GM23338 (cell line): ENCODE measurements at regions not wholly inside any gene's neighbourhood (a gene's known extent, or its start where the extent isn't known, plus 50 kb on each side); places are given as distances from the start of the nearest gene placed in this dataset.

Source experiments
- ATAC-seq: fragments of 200-7000 bp; cut with Tn5 transposase; 3 replicates; pipeline ENCODE4 v1.9.1; 2020
- DNase-seq: peaks from one replicate; pipeline ENCODE4 v3.0.0-alpha.2; 2015; ENCODE audit warnings: low spot score
- H2AFZ ChIP-seq: fragments of 200-600 bp; sonication (generic); 2 replicates; pipeline ENCODE4 v1.8.0; 2016; ENCODE audit warnings: antibody characterized with exemption, mild to moderate bottlenecking, moderate library complexity
- H3F3A ChIP-seq: fragments of 200-600 bp; sonication (generic); replicated peaks from 2 replicates; pipeline ENCODE4 v1.8.0; 2017; ENCODE audit warnings: antibody characterized with exemption, mixed run types, low read depth
- H3K27ac ChIP-seq: fragments of 200-600 bp; sonication (generic); 2 replicates; pipeline ENCODE4 v1.6.1; 2016; ENCODE audit warnings: low read depth
- H3K27me3 ChIP-seq: fragments of 200-600 bp; sonication (generic); 2 replicates; pipeline ENCODE4 v1.8.0; 2016; ENCODE audit warnings: mild to moderate bottlenecking, mixed run types, moderate library complexity; ENCODE audit not compliant: insufficient read depth
- H3K36me3 ChIP-seq: fragments of 200-600 bp; sonication (generic); 2 replicates; pipeline ENCODE4 v1.8.0; 2016; ENCODE audit warnings: mild to moderate bottlenecking; ENCODE audit not compliant: insufficient read depth
- H3K4me1 ChIP-seq: fragments of 200-600 bp; sonication (generic); 2 replicates; pipeline ENCODE4 v1.8.0; 2016; ENCODE audit warnings: mild to moderate bottlenecking, moderate library complexity; ENCODE audit not compliant: insufficient read depth
- H3K4me2 ChIP-seq: fragments of 200-600 bp; sonication (generic); 2 replicates; pipeline ENCODE4 v1.7.1; 2017; ENCODE audit warnings: mixed run types
- H3K4me3 ChIP-seq: fragments of 200-600 bp; sonication (generic); 2 replicates; pipeline ENCODE4 v1.6.1; 2016; ENCODE audit warnings: mixed run types
- H3K79me2 ChIP-seq: fragments of 200-600 bp; sonication (generic); replicated peaks from 2 replicates; pipeline ENCODE4 v1.8.0; 2017; ENCODE audit warnings: mild to moderate bottlenecking; ENCODE audit not compliant: insufficient read depth
- H3K9me2 ChIP-seq: fragments of 200-600 bp; sonication (generic); 2 replicates; pipeline ENCODE4 v1.8.0; 2017; ENCODE audit not compliant: insufficient read depth
- H4K20me1 ChIP-seq: fragments of 200-600 bp; sonication (generic); replicated peaks from 2 replicates; pipeline ENCODE4 v1.8.0; 2017; ENCODE audit warnings: mild to moderate bottlenecking; ENCODE audit not compliant: insufficient read depth
- H3K27ac Mint-ChIP-seq: 2 replicates; pipeline ENCODE4 v1.8.0; 2020; ENCODE audit warnings: inconsistent platforms, mild to moderate bottlenecking, moderate library complexity, mixed read lengths
- H3K27me3 Mint-ChIP-seq: 3 replicates; pipeline ENCODE4 v1.8.0; 2022; ENCODE audit warnings: low read depth, mild to moderate bottlenecking, moderate library complexity, mixed read lengths, inconsistent platforms; ENCODE audit not compliant: insufficient read depth, poor library complexity
- H3K36me3 Mint-ChIP-seq: 3 replicates; pipeline ENCODE4 v1.8.0; 2021; ENCODE audit warnings: low read depth, mild to moderate bottlenecking, inconsistent platforms, moderate library complexity, mixed read lengths
- H3K4me1 Mint-ChIP-seq: 3 replicates; pipeline ENCODE4 v1.8.0; 2020; ENCODE audit warnings: mild to moderate bottlenecking, inconsistent platforms, mixed read lengths
- H3K4me3 Mint-ChIP-seq: 3 replicates; pipeline ENCODE4 v1.8.0; 2021; ENCODE audit warnings: moderate library complexity, mild to moderate bottlenecking, inconsistent platforms, mixed read lengths
- H3K9me3 Mint-ChIP-seq: 3 replicates; pipeline ENCODE4 v1.8.0; 2020; ENCODE audit warnings: moderate library complexity, mild to moderate bottlenecking, inconsistent platforms, mixed read lengths
- CREB1 ChIP-seq: fragments of 250-450 bp; sonication (Bioruptor Pico); IDR thresholded peaks from 2 replicates; pipeline ENCODE4 v1.5.0; 2020; ENCODE audit warnings: low read depth, mild to moderate bottlenecking, moderate library complexity
- EZH2 ChIP-seq: fragments of 200-600 bp; sonication (generic); IDR thresholded peaks from one replicate; pipeline ENCODE4 v1.8.0; 2017; ENCODE audit warnings: antibody characterized with exemption, mild to moderate bottlenecking, low read depth; ENCODE audit not compliant: unreplicated experiment
- EZH2phosphoT487 ChIP-seq: fragments of 200-600 bp; sonication (generic); IDR thresholded peaks from one replicate; pipeline ENCODE4 v1.8.1; 2018; ENCODE audit warnings: antibody characterized with exemption; ENCODE audit not compliant: unreplicated experiment
- JUNB ChIP-seq: IDR thresholded peaks from one replicate; pipeline ENCODE4 v1.6.1; 2016; ENCODE audit warnings: antibody characterized with exemption; ENCODE audit not compliant: unreplicated experiment
- NANOG ChIP-seq: IDR thresholded peaks from 2 replicates; pipeline ENCODE4 v1.6.1; 2016; ENCODE audit warnings: antibody characterized with exemption, borderline replicate concordance
- POLR2AphosphoS5 ChIP-seq: IDR thresholded peaks from 2 replicates; pipeline ENCODE4 v1.6.1; 2016; ENCODE audit warnings: antibody characterized with exemption, low read depth
- STAT1 ChIP-seq: IDR thresholded peaks from one replicate; pipeline ENCODE4 v1.6.1; 2016; ENCODE audit warnings: antibody characterized with exemption; ENCODE audit not compliant: unreplicated experiment
- ZNF114 ChIP-seq: fragments of 250-450 bp; sonication (Bioruptor Pico); IDR thresholded peaks from 2 replicates; pipeline ENCODE4 v1.5.0; 2020; ENCODE audit warnings: mild to moderate bottlenecking, moderate library complexity
- ZNF331 ChIP-seq: fragments of 250-450 bp; sonication (Bioruptor Pico); IDR thresholded peaks from 2 replicates; pipeline ENCODE4 v1.5.0; 2020; ENCODE audit warnings: low read depth, mild to moderate bottlenecking, moderate library complexity
- TF ChIP-seq, protein P1 (sequence below): fragments of 250-450 bp; sonication (Bioruptor Pico); IDR thresholded peaks from 2 replicates; pipeline ENCODE4 v1.5.0; 2020; ENCODE audit warnings: mild to moderate bottlenecking, moderate library complexity
- TF ChIP-seq, protein P2 (sequence below), 2 experiments: fragments of 200-600 bp in 1 of 2; sonication (generic) in 1 of 2; conservative IDR thresholded peaks; 2 replicates each; pipeline versions ENCODE4 v1.5.1 to v1.6.1; 2016 to 2017; ENCODE audit warnings: antibody characterized with exemption in 2 of 2, low read depth in 2 of 2, mild to moderate bottlenecking in 2 of 2, moderate library complexity in 1 of 2
- TF ChIP-seq, protein P3 (sequence below): IDR thresholded peaks from 2 replicates; pipeline ENCODE4 v1.6.1; 2016; ENCODE audit warnings: antibody characterized with exemption
- TF ChIP-seq, protein P4 (sequence below): IDR thresholded peaks from one replicate; pipeline ENCODE4 v1.6.1; 2018; ENCODE audit warnings: antibody characterized with exemption; ENCODE audit not compliant: unreplicated experiment

DNA sequence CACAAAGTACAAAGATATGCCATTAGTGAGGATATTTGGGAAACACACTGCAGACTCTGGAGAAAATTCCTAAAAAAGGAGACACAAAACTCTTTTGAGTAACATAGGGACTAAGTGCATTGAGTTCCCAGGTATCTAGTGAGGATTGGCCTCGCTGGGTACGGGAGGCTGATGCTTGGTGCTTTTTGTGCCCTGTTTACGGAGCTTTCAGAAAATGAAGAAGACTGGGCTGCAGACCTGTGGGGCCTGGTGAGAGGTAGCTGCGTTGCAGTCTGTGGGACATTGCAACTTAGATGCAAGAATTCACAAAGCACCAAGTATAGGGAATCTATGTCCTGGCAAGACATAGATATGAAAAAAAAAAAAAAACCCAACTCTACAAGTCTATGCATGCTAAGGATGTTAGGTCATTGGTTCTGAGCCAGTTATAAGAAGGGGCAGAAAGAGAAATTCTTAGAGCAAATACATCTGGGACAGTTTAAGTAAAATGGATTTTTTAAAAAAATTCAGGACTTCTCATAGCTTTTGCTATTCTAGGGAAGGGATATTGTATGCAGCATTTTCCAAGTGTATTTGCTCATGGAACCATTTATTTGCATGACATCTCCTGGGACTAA lies 156.0 kb downstream of the SLC4A3 start:
- no peak for ATAC-seq
- no peak for DNase-seq
- H3K9me2 ChIP-seq, result 0 out of 2 replicates have a peak, but pooled peaks cover 8% of the 10 kb centered on the region
- H3K4me2 ChIP-seq, result no peak overlapping the region
- H3K4me3 ChIP-seq, result no peak overlapping the region
- Mint-ChIP-seq H3K4me3 (no peak overlapping the region), H3K27ac (no peak overlapping the region), H3K27me3 (no peaks in the 10 kb centered on the region), H3K36me3 (no peaks in the 10 kb centered on the region), H3K4me1 (no peaks in the 10 kb centered on the region), H3K9me3 (no peaks in the 10 kb centered on the region)
- no peaks in the 10 kb centered on the region for H4K20me1 ChIP-seq
- H3K4me1 ChIP-seq, result no peaks in the 10 kb centered on the region
- TF ChIP-seq EZH2 (no peak), ZNF331 (CRISPR knock-in tag) (no peak), POLR2AphosphoS5 (no peak), EZH2phosphoT487 (no peak), NANOG (no peak), CREB1 (CRISPR knock-in tag) (no peak), STAT1 (no peak), JUNB (no peak), ZNF114 (CRISPR knock-in tag) (no peak)
- TF ChIP-seq, protein P1, sequence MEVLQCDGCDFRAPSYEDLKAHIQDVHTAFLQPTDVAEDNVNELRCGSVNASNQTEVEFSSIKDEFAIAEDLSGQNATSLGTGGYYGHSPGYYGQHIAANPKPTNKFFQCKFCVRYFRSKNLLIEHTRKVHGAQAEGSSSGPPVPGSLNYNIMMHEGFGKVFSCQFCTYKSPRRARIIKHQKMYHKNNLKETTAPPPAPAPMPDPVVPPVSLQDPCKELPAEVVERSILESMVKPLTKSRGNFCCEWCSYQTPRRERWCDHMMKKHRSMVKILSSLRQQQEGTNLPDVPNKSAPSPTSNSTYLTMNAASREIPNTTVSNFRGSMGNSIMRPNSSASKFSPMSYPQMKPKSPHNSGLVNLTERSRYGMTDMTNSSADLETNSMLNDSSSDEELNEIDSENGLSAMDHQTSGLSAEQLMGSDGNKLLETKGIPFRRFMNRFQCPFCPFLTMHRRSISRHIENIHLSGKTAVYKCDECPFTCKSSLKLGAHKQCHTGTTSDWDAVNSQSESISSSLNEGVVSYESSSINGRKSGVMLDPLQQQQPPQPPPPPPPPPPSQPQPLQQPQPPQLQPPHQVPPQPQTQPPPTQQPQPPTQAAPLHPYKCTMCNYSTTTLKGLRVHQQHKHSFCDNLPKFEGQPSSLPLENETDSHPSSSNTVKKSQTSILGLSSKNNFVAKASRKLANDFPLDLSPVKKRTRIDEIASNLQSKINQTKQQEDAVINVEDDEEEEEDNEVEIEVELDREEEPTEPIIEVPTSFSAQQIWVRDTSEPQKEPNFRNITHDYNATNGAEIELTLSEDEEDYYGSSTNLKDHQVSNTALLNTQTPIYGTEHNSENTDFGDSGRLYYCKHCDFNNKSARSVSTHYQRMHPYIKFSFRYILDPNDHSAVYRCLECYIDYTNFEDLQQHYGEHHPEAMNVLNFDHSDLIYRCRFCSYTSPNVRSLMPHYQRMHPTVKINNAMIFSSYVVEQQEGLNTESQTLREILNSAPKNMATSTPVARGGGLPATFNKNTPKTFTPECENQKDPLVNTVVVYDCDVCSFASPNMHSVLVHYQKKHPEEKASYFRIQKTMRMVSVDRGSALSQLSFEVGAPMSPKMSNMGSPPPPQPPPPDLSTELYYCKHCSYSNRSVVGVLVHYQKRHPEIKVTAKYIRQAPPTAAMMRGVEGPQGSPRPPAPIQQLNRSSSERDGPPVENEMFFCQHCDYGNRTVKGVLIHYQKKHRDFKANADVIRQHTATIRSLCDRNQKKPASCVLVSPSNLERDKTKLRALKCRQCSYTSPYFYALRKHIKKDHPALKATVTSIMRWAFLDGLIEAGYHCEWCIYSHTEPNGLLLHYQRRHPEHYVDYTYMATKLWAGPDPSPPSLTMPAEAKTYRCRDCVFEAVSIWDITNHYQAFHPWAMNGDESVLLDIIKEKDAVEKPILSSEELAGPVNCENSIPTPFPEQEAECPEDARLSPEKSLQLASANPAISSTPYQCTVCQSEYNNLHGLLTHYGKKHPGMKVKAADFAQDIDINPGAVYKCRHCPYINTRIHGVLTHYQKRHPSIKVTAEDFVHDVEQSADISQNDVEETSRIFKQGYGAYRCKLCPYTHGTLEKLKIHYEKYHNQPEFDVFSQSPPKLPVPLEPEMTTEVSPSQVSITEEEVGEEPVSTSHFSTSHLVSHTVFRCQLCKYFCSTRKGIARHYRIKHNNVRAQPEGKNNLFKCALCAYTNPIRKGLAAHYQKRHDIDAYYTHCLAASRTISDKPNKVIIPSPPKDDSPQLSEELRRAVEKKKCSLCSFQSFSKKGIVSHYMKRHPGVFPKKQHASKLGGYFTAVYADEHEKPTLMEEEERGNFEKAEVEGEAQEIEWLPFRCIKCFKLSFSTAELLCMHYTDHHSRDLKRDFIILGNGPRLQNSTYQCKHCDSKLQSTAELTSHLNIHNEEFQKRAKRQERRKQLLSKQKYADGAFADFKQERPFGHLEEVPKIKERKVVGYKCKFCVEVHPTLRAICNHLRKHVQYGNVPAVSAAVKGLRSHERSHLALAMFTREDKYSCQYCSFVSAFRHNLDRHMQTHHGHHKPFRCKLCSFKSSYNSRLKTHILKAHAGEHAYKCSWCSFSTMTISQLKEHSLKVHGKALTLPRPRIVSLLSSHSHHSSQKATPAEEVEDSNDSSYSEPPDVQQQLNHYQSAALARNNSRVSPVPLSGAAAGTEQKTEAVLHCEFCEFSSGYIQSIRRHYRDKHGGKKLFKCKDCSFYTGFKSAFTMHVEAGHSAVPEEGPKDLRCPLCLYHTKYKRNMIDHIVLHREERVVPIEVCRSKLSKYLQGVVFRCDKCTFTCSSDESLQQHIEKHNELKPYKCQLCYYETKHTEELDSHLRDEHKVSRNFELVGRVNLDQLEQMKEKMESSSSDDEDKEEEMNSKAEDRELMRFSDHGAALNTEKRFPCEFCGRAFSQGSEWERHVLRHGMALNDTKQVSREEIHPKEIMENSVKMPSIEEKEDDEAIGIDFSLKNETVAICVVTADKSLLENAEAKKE, result no peak
- TF ChIP-seq, protein P2, sequence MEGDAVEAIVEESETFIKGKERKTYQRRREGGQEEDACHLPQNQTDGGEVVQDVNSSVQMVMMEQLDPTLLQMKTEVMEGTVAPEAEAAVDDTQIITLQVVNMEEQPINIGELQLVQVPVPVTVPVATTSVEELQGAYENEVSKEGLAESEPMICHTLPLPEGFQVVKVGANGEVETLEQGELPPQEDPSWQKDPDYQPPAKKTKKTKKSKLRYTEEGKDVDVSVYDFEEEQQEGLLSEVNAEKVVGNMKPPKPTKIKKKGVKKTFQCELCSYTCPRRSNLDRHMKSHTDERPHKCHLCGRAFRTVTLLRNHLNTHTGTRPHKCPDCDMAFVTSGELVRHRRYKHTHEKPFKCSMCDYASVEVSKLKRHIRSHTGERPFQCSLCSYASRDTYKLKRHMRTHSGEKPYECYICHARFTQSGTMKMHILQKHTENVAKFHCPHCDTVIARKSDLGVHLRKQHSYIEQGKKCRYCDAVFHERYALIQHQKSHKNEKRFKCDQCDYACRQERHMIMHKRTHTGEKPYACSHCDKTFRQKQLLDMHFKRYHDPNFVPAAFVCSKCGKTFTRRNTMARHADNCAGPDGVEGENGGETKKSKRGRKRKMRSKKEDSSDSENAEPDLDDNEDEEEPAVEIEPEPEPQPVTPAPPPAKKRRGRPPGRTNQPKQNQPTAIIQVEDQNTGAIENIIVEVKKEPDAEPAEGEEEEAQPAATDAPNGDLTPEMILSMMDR (conservative IDR thresholded peaks at IDR 0.05; ENCODE audit: low read depth in 2 of 2), result no peak
- TF ChIP-seq, protein P3, sequence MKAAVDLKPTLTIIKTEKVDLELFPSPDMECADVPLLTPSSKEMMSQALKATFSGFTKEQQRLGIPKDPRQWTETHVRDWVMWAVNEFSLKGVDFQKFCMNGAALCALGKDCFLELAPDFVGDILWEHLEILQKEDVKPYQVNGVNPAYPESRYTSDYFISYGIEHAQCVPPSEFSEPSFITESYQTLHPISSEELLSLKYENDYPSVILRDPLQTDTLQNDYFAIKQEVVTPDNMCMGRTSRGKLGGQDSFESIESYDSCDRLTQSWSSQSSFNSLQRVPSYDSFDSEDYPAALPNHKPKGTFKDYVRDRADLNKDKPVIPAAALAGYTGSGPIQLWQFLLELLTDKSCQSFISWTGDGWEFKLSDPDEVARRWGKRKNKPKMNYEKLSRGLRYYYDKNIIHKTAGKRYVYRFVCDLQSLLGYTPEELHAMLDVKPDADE, result no peak
- TF ChIP-seq, protein P4, sequence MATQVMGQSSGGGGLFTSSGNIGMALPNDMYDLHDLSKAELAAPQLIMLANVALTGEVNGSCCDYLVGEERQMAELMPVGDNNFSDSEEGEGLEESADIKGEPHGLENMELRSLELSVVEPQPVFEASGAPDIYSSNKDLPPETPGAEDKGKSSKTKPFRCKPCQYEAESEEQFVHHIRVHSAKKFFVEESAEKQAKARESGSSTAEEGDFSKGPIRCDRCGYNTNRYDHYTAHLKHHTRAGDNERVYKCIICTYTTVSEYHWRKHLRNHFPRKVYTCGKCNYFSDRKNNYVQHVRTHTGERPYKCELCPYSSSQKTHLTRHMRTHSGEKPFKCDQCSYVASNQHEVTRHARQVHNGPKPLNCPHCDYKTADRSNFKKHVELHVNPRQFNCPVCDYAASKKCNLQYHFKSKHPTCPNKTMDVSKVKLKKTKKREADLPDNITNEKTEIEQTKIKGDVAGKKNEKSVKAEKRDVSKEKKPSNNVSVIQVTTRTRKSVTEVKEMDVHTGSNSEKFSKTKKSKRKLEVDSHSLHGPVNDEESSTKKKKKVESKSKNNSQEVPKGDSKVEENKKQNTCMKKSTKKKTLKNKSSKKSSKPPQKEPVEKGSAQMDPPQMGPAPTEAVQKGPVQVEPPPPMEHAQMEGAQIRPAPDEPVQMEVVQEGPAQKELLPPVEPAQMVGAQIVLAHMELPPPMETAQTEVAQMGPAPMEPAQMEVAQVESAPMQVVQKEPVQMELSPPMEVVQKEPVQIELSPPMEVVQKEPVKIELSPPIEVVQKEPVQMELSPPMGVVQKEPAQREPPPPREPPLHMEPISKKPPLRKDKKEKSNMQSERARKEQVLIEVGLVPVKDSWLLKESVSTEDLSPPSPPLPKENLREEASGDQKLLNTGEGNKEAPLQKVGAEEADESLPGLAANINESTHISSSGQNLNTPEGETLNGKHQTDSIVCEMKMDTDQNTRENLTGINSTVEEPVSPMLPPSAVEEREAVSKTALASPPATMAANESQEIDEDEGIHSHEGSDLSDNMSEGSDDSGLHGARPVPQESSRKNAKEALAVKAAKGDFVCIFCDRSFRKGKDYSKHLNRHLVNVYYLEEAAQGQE, result no peak
- H3K79me2 ChIP-seq, result no peaks in the 10 kb centered on the region
- no peaks in the 10 kb centered on the region for H3K27me3 ChIP-seq
- no peak overlapping the region; the same call in 1 of the 2 replicates for H2AFZ ChIP-seq
- H3K36me3 ChIP-seq, result no peaks in the 10 kb centered on the region
- no peaks in the 10 kb centered on the region for H3F3A ChIP-seq
- no peak overlapping the region for H3K27ac ChIP-seq
